ENCODE measurements at regions not wholly inside any gene's neighbourhood (a gene's known extent, or its start where the extent isn't known, plus 50 kb on each side); places are given as distances from the start of the nearest gene placed in this dataset.

- TF ChIP-seq CTCF (IDR thresholded peaks at IDR 0.05), result no peak
- no peak for TF ChIP-seq ZFX (IDR thresholded peaks at IDR 0.05; ENCODE audit: borderline replicate concordance)
Measured at GRCh38 chr10:21191512-21191911, 294.4 kb upstream of the NEBL start.

GRCh38 chr10:21184984-21185383 is 287.9 kb upstream of the NEBL start:
- no peak overlapping the region for H3K27ac ChIP-seq
- TF ChIP-seq ZFX (IDR thresholded peaks at IDR 0.05; ENCODE audit: borderline replicate concordance), result no peak
- TF ChIP-seq CTCF (IDR thresholded peaks at IDR 0.05), result no peak

More at GRCh38 chr10:21191512-21191911, 294.4 kb upstream of the NEBL start:
- H3K27ac ChIP-seq, result no peak overlapping the region

DNA sequence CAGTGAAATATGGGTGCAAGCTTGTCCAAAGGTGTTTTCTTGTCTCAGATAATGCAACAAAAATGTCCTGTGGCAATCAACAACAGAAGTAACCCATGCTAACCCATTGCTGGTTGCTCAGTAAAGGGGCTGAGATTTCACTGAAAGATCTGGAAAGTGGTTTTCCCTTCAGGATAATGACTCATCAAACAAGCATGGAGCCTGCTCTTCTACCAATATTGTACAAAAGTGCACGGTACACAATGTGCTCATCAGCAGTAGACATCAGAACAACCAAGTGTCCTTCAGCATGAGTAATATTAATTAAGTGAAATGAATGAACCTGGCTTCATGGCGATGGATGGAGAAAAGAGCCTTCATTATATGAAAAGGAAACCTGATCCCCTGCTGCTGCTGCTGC is 287.1 kb upstream of the NEBL start:
- TF ChIP-seq ZFX (IDR thresholded peaks at IDR 0.05; ENCODE audit: borderline replicate concordance) (no peak), CTCF (IDR thresholded peaks at IDR 0.05) (no peak)
- H3K27ac ChIP-seq, result no peak overlapping the region

DNA sequence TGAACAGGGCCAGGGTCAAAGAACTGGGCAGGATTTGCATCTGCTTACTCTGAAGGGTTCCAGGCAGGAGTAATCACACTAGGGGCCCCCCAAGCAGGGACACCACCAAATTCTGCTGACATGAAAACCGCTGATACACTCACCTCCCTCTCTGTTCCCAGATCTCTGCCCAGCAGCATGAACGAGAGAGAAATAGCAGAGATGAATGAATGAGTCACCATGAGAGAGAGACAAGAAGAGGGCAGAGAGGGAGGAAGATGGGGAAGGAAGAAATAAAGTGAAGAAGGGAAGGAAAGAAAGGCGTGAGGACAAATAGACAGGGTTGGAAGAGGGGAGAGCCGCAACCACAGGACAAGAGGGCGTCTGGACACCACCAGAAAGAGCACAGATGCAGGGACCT is 285.9 kb upstream of the NEBL start:
- no peak for TF ChIP-seq ZFX (IDR thresholded peaks at IDR 0.05; ENCODE audit: borderline replicate concordance)
- TF ChIP-seq CTCF (IDR thresholded peaks at IDR 0.05), result no peak
- H3K27ac ChIP-seq, result no peak overlapping the region

DNA sequence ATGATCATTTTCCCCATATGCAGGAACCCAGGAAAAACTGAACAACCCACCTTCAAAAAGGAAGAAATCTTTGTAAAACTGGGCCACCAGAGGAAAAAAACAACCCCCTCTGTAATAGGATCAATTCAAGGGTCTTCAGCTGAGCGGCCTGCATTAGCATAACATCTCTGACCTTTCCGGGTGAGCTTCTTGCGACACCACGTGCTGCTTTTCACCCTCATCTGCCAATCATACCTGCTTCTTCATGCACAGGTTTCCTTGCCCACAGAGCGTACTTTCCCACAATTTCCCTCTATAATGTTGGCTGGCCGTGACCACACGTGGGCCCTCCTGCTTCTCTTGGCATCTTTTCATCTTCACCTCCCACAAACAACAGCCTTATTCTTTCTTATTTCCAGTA is 284.3 kb upstream of the NEBL start:
- H3K27ac ChIP-seq, result no peak overlapping the region
- no peak for TF ChIP-seq CTCF (IDR thresholded peaks at IDR 0.05)
- TF ChIP-seq ZFX (IDR thresholded peaks at IDR 0.05; ENCODE audit: borderline replicate concordance), result no peak

- no peak overlapping the region for H3K27ac ChIP-seq
- no peak for TF ChIP-seq ZFX (IDR thresholded peaks at IDR 0.05; ENCODE audit: borderline replicate concordance)
- TF ChIP-seq CTCF (IDR thresholded peaks at IDR 0.05), result no peak
Measured at GRCh38 chr10:21180604-21181003, 283.5 kb upstream of the NEBL start.

DNA sequence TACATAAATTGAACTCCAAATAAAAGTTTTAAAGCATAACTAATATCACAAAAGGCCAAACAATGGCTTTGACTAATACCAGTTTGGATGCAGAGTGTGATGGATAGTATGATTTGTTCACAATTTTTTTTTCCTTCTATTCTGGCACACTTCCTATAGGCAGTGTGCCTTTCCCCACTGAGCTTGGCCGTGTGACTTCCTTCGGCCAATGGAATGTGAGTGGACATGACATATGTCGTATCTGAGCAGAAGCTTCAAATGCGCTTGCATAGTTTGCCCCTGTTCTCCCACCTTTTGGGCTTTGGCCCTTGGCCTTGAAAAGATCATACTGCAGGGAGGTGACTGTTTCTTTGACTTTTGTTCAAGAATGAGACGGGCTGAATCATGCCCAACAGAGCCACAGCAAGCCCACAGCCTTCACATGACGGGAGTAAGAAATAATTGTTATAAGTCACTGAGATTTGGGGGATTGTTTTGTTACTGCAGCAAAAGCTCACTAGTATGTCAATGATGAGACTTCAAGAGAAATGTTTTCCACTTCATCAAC is 279.9 kb upstream of the NEBL start:
- no peak for TF ChIP-seq ZFX (IDR thresholded peaks at IDR 0.05; ENCODE audit: borderline replicate concordance)
- no peak for TF ChIP-seq CTCF (IDR thresholded peaks at IDR 0.05)

More for the DNA sequence above, 279.9 kb upstream of the NEBL start:
- no peak overlapping the region for H3K27ac ChIP-seq
